Skeletal muscle satellite cell (primary cell): ENCODE measurements at regions not wholly inside any gene's neighbourhood (a gene's known extent, or its start where the extent isn't known, plus 50 kb on each side); places are given as distances from the start of the nearest gene placed in this dataset.
"Not testable (repeated sequence)": the region's sequence is repeated elsewhere in the genome, so short reads cannot be mapped to it uniquely, and the experiment has no call there.

Source experiments
- H3K27me3 ChIP-seq: 2 replicates; pipeline ENCODE4 v1.7.0; 2013; ENCODE audit warnings: low read length; ENCODE audit not compliant: control insufficient read depth, insufficient read depth
- H3K36me3 ChIP-seq: 2 replicates; pipeline ENCODE4 v1.7.0; 2013; ENCODE audit warnings: mild to moderate bottlenecking, control low read depth, low read length; ENCODE audit not compliant: insufficient read depth
- H3K4me1 ChIP-seq: 2 replicates; pipeline ENCODE4 v1.7.0; 2013; ENCODE audit warnings: low read length; ENCODE audit not compliant: control insufficient read depth, insufficient read depth
- H3K4me2 ChIP-seq: 2 replicates; pipeline ENCODE4 v1.7.0; 2013; ENCODE audit warnings: mild to moderate bottlenecking, low read length
- H3K4me3 ChIP-seq: 2 replicates; pipeline ENCODE4 v1.7.0; 2013; ENCODE audit warnings: low read length
- H3K9ac ChIP-seq: 2 replicates; pipeline ENCODE4 v1.7.0; 2013; ENCODE audit warnings: mild to moderate bottlenecking, low read depth, low read length, moderate library complexity
- H3K9me3 ChIP-seq: replicated peaks from 2 replicates; pipeline ENCODE4 v1.7.0; 2013; ENCODE audit warnings: mild to moderate bottlenecking, control low read depth, low read length

- Histone ChIP-seq H3K27me3 (no peaks in the 10 kb centered on the region), H3K4me3 (no peak overlapping the region)
These were observed 590.2 kb downstream of the TMTC2 start for GRCh38 chr12:83276904-83277303.

GRCh38 chr12:83271201-83271600, 584.5 kb downstream of the TMTC2 start:
- H3K4me1 ChIP-seq = no peaks in the 10 kb centered on the region
- H3K36me3 ChIP-seq = no peaks in the 10 kb centered on the region
- H3K4me2 ChIP-seq = no peak overlapping the region
- H3K9ac ChIP-seq = no peak overlapping the region
- no peak overlapping the region for H3K4me3 ChIP-seq
- H3K9me3 ChIP-seq = no peaks in the 10 kb centered on the region
- no peaks in the 10 kb centered on the region for H3K27me3 ChIP-seq

More at GRCh38 chr12:83276904-83277303, 590.2 kb downstream of the TMTC2 start:
- Histone ChIP-seq H3K36me3 (no peaks in the 10 kb centered on the region), H3K9me3 (no peaks in the 10 kb centered on the region), H3K4me1 (no peaks in the 10 kb centered on the region), H3K4me2 (no peak overlapping the region), H3K9ac (no peak overlapping the region)

GRCh38 chr12:83265808-83266207, 579.1 kb downstream of the TMTC2 start:
- Histone ChIP-seq H3K27me3 (no peaks in the 10 kb centered on the region), H3K4me2 (no peak overlapping the region), H3K4me3 (no peak overlapping the region), H3K9me3 (no peaks in the 10 kb centered on the region), H3K36me3 (no peaks in the 10 kb centered on the region), H3K4me1 (no peaks in the 10 kb centered on the region), H3K9ac (no peak overlapping the region)

GRCh38 chr12:83261998-83262397, 575.3 kb downstream of the TMTC2 start:
- Histone ChIP-seq H3K9me3 (no peaks in the 10 kb centered on the region), H3K4me3 (no peak overlapping the region), H3K9ac (no peak overlapping the region), H3K36me3 (no peaks in the 10 kb centered on the region), H3K27me3 (no peaks in the 10 kb centered on the region), H3K4me1 (no peaks in the 10 kb centered on the region), H3K4me2 (no peak overlapping the region)

- not testable (repeated sequence) for H3K9ac ChIP-seq, H3K36me3 ChIP-seq, H3K4me3 ChIP-seq, H3K4me2 ChIP-seq, H3K4me1 ChIP-seq, H3K27me3 ChIP-seq, H3K9me3 ChIP-seq
These were observed 573.4 kb downstream of the TMTC2 start for GRCh38 chr12:83260126-83260525.

GRCh38 chr12:83257726-83258125, 571.0 kb downstream of the TMTC2 start:
- Histone ChIP-seq H3K36me3 (no peaks in the 10 kb centered on the region), H3K4me3 (no peak overlapping the region), H3K4me1 (no peaks in the 10 kb centered on the region), H3K27me3 (no peaks in the 10 kb centered on the region), H3K4me2 (no peak overlapping the region), H3K9ac (no peak overlapping the region), H3K9me3 (no peaks in the 10 kb centered on the region)

- no peaks in the 10 kb centered on the region for H3K27me3 ChIP-seq
- H3K4me3 ChIP-seq = no peak overlapping the region
- H3K9ac ChIP-seq = no peak overlapping the region
- no peaks in the 10 kb centered on the region for H3K4me1 ChIP-seq
- no peak overlapping the region for H3K4me2 ChIP-seq
- H3K36me3 ChIP-seq = no peaks in the 10 kb centered on the region
- no peaks in the 10 kb centered on the region for H3K9me3 ChIP-seq
These were observed 569.9 kb downstream of the TMTC2 start for GRCh38 chr12:83256562-83256961.

GRCh38 chr12:83250866-83251265, 564.2 kb downstream of the TMTC2 start:
- H3K4me1 ChIP-seq = no peaks in the 10 kb centered on the region

GRCh38 chr12:83245156-83245555, 558.5 kb downstream of the TMTC2 start:
- H3K4me2 ChIP-seq = no peak overlapping the region
- H3K27me3 ChIP-seq = no peaks in the 10 kb centered on the region
- H3K4me3 ChIP-seq = no peak overlapping the region

More at GRCh38 chr12:83250866-83251265, 564.2 kb downstream of the TMTC2 start:
- no peaks in the 10 kb centered on the region for H3K36me3 ChIP-seq
- no peaks in the 10 kb centered on the region for H3K27me3 ChIP-seq
- H3K4me3 ChIP-seq = no peak overlapping the region
- H3K9ac ChIP-seq = no peak overlapping the region
- H3K9me3 ChIP-seq = no peaks in the 10 kb centered on the region
- H3K4me2 ChIP-seq = no peak overlapping the region

GRCh38 chr12:83244001-83244400, 557.3 kb downstream of the TMTC2 start:
- H3K4me3 ChIP-seq = no peak overlapping the region
- no peaks in the 10 kb centered on the region for H3K9me3 ChIP-seq
- no peaks in the 10 kb centered on the region for H3K27me3 ChIP-seq
- no peak overlapping the region for H3K9ac ChIP-seq
- H3K36me3 ChIP-seq = no peaks in the 10 kb centered on the region
- H3K4me1 ChIP-seq = no peaks in the 10 kb centered on the region
- H3K4me2 ChIP-seq = no peak overlapping the region

More at GRCh38 chr12:83245156-83245555, 558.5 kb downstream of the TMTC2 start:
- Histone ChIP-seq H3K9me3 (no peaks in the 10 kb centered on the region), H3K4me1 (no peaks in the 10 kb centered on the region), H3K36me3 (no peaks in the 10 kb centered on the region), H3K9ac (no peak overlapping the region)

- H3K9me3 ChIP-seq, H3K9ac ChIP-seq, H3K4me2 ChIP-seq, H3K36me3 ChIP-seq, H3K4me1 ChIP-seq, H3K4me3 ChIP-seq, H3K27me3 ChIP-seq: not testable (repeated sequence)
These were observed 547.3 kb downstream of the TMTC2 start for GRCh38 chr12:83233987-83234386.

- not testable (repeated sequence) for H3K4me1 ChIP-seq, H3K9me3 ChIP-seq, H3K27me3 ChIP-seq, H3K4me3 ChIP-seq, H3K4me2 ChIP-seq, H3K36me3 ChIP-seq, H3K9ac ChIP-seq
These were observed 540.3 kb downstream of the TMTC2 start for GRCh38 chr12:83226960-83227359.
